ENCODE measurements at regions not wholly inside any gene's neighbourhood (a gene's known extent, or its start where the extent isn't known, plus 50 kb on each side); places are given as distances from the start of the nearest gene placed in this dataset.

- no peak for TF ChIP-seq CTCF (IDR thresholded peaks at IDR 0.05)
- TF ChIP-seq POLR2AphosphoS5 (IDR thresholded peaks at IDR 0.05): no peak
Measured at GRCh38 chr4:8740666-8741395, 130.8 kb downstream of the HMX1 start.

All from breast epithelium (tissue), 3 donors.